ENCODE measurements at regions not wholly inside any gene's neighbourhood (a gene's known extent, or its start where the extent isn't known, plus 50 kb on each side); places are given as distances from the start of the nearest gene placed in this dataset.
"Not testable (repeated sequence)": the region's sequence is repeated elsewhere in the genome, so short reads cannot be mapped to it uniquely, and the experiment has no call there.

DNA sequence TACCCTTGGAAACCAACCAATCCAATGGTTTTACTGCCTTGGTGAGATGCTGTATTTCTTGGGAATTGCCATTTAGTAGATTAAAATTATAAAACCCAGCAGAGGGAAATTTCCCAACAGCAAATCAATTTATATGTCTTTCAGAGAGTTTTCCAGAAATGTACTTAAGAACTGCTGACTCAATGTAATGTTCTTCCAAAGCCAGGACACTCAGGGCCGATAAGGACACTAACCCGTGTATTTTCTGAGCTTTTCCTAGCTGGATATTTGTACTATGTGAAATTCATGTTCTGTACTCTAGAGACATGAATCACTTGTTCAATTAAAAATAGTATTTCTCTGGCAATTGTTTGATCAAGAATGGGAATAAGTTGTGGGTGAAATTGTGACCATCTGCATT lies 121.4 kb downstream of the KCNJ2 start:
- H3K27me3 Mint-ChIP-seq (ENCODE audit: unreplicated experiment): no peaks in the 10 kb centered on the region
- peaks cover 22% of the 10 kb centered on the region for H3K9me3 Mint-ChIP-seq (ENCODE audit: low read depth, unreplicated experiment)
- no peaks in the 10 kb centered on the region for H3K36me3 Mint-ChIP-seq (ENCODE audit: insufficient read depth, unreplicated experiment)
- no peak overlapping the region for H3K4me3 Mint-ChIP-seq (ENCODE audit: low read depth, unreplicated experiment)
- TF ChIP-seq, protein P1, sequence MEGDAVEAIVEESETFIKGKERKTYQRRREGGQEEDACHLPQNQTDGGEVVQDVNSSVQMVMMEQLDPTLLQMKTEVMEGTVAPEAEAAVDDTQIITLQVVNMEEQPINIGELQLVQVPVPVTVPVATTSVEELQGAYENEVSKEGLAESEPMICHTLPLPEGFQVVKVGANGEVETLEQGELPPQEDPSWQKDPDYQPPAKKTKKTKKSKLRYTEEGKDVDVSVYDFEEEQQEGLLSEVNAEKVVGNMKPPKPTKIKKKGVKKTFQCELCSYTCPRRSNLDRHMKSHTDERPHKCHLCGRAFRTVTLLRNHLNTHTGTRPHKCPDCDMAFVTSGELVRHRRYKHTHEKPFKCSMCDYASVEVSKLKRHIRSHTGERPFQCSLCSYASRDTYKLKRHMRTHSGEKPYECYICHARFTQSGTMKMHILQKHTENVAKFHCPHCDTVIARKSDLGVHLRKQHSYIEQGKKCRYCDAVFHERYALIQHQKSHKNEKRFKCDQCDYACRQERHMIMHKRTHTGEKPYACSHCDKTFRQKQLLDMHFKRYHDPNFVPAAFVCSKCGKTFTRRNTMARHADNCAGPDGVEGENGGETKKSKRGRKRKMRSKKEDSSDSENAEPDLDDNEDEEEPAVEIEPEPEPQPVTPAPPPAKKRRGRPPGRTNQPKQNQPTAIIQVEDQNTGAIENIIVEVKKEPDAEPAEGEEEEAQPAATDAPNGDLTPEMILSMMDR (IDR thresholded peaks at IDR 0.05; ENCODE audit: unreplicated experiment): no peak
- no TSS peak for BruUV-seq (replicated peaks)
- no peak overlapping the region for H3K27ac Mint-ChIP-seq (ENCODE audit: unreplicated experiment)
- CTCF ChIA-PET: no interaction called here
- intact Hi-C loops (cut with micrococcal nuclease; ENCODE audit: unreplicated experiment): no loop called here
- H3K4me1 Mint-ChIP-seq (ENCODE audit: low read depth, unreplicated experiment): no peaks in the 10 kb centered on the region
- no peak for DNase-seq

DNA sequence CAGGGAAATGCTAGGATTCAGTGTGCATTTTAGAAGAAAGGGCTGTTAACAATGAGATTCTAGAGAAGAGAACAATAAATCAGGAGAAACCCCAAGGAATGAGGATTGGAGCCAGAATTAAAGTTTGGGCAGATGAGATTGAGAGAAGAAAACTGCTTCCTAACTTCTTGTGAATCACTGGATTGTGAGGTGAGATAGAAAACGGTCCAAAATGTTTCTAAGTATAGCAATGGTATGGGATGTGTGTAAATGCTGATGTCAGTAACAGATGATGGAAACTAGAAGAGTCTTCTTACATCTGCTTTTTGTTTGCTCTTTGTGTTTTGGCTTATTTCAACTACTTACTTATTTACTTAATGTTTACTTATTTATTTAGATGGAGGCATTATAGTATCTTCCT lies 123.0 kb downstream of the KCNJ2 start:
- BruUV-seq (replicated peaks): no TSS peak
- Mint-ChIP-seq H3K27me3 (ENCODE audit: unreplicated experiment) (no peaks in the 10 kb centered on the region), H3K4me3 (ENCODE audit: low read depth, unreplicated experiment) (no peak overlapping the region), H3K27ac (ENCODE audit: unreplicated experiment) (no peak overlapping the region), H3K9me3 (ENCODE audit: low read depth, unreplicated experiment) (peaks cover 22% of the 10 kb centered on the region), H3K4me1 (ENCODE audit: low read depth, unreplicated experiment) (no peaks in the 10 kb centered on the region), H3K36me3 (ENCODE audit: insufficient read depth, unreplicated experiment) (no peaks in the 10 kb centered on the region)
- CTCF ChIA-PET: no interaction called here
- intact Hi-C loops (cut with micrococcal nuclease; ENCODE audit: unreplicated experiment): no loop called here
- no peak for DNase-seq
- TF ChIP-seq, protein P1 (IDR thresholded peaks at IDR 0.05; ENCODE audit: unreplicated experiment): no peak

DNA sequence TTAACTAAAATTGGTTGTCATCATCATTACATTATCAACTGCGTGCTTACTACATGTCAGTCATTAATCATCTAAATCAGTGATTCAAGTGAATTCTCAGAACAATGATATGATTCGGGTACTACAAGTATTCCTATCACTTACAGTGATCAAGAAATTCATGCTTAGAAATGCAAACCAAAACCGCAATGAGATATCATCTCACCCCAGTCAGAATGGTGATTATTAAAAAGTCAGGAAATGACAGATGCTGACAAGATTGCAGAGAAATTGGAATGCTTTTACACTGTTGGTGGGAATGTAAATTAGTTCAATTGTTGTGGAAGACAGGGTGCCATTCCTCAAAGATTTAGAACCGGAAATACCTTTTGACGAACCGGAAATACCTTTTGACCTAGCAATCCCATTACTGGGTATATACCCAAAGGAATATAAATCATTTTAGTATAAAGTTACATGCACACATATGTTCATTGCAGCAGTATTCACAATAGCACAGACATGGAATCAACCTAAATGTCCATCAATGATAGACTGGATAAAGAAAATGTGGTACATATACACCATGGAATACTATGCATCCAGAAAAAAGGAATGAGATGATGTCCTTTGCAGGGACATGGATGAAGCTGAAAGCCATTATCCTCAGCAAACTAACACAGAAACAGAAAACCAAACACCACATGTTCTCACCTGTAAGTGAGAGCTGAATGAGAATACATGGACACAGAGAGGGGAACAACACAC lies 124.4 kb downstream of the KCNJ2 start:
- H3K36me3 Mint-ChIP-seq (ENCODE audit: insufficient read depth, unreplicated experiment); H3K4me1 Mint-ChIP-seq (ENCODE audit: low read depth, unreplicated experiment); intact Hi-C loops (cut with micrococcal nuclease; ENCODE audit: unreplicated experiment); H3K4me3 Mint-ChIP-seq (ENCODE audit: low read depth, unreplicated experiment); H3K27me3 Mint-ChIP-seq (ENCODE audit: unreplicated experiment); CTCF ChIA-PET; H3K27ac Mint-ChIP-seq (ENCODE audit: unreplicated experiment); DNase-seq; BruUV-seq (replicated peaks): not testable (repeated sequence)
- H3K9me3 Mint-ChIP-seq (ENCODE audit: low read depth, unreplicated experiment): peaks cover 21% of the 10 kb centered on the region

DNA sequence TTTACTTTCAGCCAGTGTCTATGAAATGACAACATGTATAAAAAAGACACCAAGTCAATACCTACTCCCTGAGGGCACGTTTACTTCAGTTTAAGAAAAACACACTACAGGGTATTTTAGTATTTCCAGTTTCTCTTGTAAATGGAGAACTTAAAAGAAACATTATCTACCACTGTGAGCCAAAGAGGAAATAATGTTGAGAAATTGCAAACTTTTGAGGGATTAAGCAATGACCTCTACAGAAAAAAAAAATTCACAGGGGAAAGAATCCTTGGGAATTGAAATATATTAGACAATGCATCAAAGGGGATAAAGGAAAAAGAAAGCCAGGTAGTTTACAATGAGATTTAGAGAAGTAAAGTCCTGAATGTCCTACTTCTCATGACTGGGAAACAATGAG lies 126.0 kb downstream of the KCNJ2 start:
- BruUV-seq (replicated peaks): no TSS peak
- Mint-ChIP-seq H3K4me3 (ENCODE audit: low read depth, unreplicated experiment) (no peak overlapping the region), H3K9me3 (ENCODE audit: low read depth, unreplicated experiment) (peaks cover 26% of the 10 kb centered on the region), H3K27me3 (ENCODE audit: unreplicated experiment) (no peaks in the 10 kb centered on the region), H3K4me1 (ENCODE audit: low read depth, unreplicated experiment) (no peaks in the 10 kb centered on the region), H3K27ac (ENCODE audit: unreplicated experiment) (no peak overlapping the region), H3K36me3 (ENCODE audit: insufficient read depth, unreplicated experiment) (no peaks in the 10 kb centered on the region)
- TF ChIP-seq, protein P1 (IDR thresholded peaks at IDR 0.05; ENCODE audit: unreplicated experiment): no peak
- intact Hi-C loops (cut with micrococcal nuclease; ENCODE audit: unreplicated experiment): no loop called here
- CTCF ChIA-PET: no interaction called here
- no peak for DNase-seq

DNA sequence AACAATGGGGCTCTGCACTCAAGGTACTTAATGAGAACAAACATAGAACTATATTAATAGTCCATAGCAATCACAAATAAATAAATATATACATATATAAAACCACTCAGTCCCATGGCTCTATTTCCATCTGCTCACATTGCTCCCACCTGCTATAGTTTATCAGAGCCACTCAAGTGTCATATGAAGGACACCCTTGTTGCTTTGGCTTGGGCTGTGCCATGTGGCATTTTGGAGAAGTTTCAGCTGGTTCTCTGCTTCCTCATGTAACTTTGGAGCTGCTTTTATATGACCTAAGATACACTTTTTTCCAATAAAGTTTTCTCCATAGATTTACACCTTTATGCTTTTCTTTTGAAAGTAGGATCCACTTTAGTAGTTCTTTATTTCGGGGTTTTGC lies 126.4 kb downstream of the KCNJ2 start:
- intact Hi-C loops (cut with micrococcal nuclease; ENCODE audit: unreplicated experiment): no loop called here
- Mint-ChIP-seq H3K4me3 (ENCODE audit: low read depth, unreplicated experiment) (no peak overlapping the region), H3K27ac (ENCODE audit: unreplicated experiment) (no peak overlapping the region), H3K27me3 (ENCODE audit: unreplicated experiment) (no peaks in the 10 kb centered on the region), H3K9me3 (ENCODE audit: low read depth, unreplicated experiment) (peaks cover 28% of the 10 kb centered on the region), H3K4me1 (ENCODE audit: low read depth, unreplicated experiment) (no peaks in the 10 kb centered on the region), H3K36me3 (ENCODE audit: insufficient read depth, unreplicated experiment) (no peaks in the 10 kb centered on the region)
- BruUV-seq (replicated peaks): no TSS peak
- TF ChIP-seq, protein P1 (IDR thresholded peaks at IDR 0.05; ENCODE audit: unreplicated experiment): no peak
- CTCF ChIA-PET: no interaction called here
- no peak for DNase-seq
